Cardiac muscle cell (in vitro differentiated cells and primary cell): ENCODE measurements at regions not wholly inside any gene's neighbourhood (a gene's known extent, or its start where the extent isn't known, plus 50 kb on each side); places are given as distances from the start of the nearest gene placed in this dataset.

Experiments
- DNase-seq, 2 donors: peaks; one replicate each; pipeline versions ENCODE4 v3.0.0 to v3.0.0-alpha.2; 2010 to 2017; ENCODE audit warnings: low read depth in 1 of 2, low spot score in 1 of 2
- H3K27ac ChIP-seq: fragments of 200-600 bp; sonication (generic); 2 replicates; pipeline ENCODE4 v1.5.1; 2016
- H3K27me3 ChIP-seq: fragments of 200-600 bp; sonication (generic); 2 replicates; pipeline ENCODE4 v1.6.0; 2016; ENCODE audit warnings: control low read depth
- H3K36me3 ChIP-seq: fragments of 200-600 bp; sonication (generic); 2 replicates; pipeline ENCODE4 v1.5.1; 2016; ENCODE audit warnings: control low read depth
- H3K4me1 ChIP-seq: fragments of 200-600 bp; sonication (generic); 2 replicates; pipeline ENCODE4 v1.8.1; 2017; ENCODE audit warnings: low read depth, mild to moderate bottlenecking, mixed run types
- H3K4me3 ChIP-seq: fragments of 200-600 bp; sonication (generic); 2 replicates; pipeline ENCODE4 v1.5.1; 2016; ENCODE audit warnings: mild to moderate bottlenecking
- H3K9me3 ChIP-seq: fragments of 200-600 bp; sonication (generic); 2 replicates; pipeline ENCODE4 v1.5.1; 2017; ENCODE audit warnings: low read depth, mild to moderate bottlenecking, control low read depth
- CTCF ChIP-seq: IDR thresholded peaks from 2 replicates; pipeline ENCODE4 v1.5.1; 2012; ENCODE audit warnings: low read depth, mild to moderate bottlenecking, low read length

GRCh38 chr11:112579282-112579681, 318.6 kb upstream of the PLET1 start:
- H3K36me3 ChIP-seq = no peaks in the 10 kb centered on the region
- H3K9me3 ChIP-seq = no peaks in the 10 kb centered on the region
- no peak for TF ChIP-seq CTCF

DNA sequence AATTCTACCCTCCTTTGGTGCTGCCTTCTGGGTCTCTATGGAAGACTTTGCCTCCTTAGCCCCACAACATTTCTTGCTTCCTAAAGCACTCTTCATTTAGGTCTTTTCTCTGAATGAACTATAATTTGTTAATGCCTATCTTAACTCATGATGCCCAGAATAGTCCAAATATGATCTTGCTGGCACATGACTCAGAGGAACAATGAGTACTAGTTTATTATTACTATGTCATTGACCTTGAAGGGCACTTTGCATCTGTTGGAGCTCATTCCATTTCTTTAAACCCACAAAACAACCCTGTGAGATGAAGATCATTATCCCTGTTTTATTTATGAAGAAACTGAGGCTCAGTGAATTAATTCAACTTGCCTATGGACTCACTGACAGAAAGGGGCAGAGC, 320.2 kb upstream of the PLET1 start:
- Histone ChIP-seq H3K36me3 (no peaks in the 10 kb centered on the region), H3K9me3 (no peaks in the 10 kb centered on the region), H3K27ac (no peak overlapping the region), H3K4me3 (no peak overlapping the region), H3K4me1 (no peaks in the 10 kb centered on the region), H3K27me3 (no peaks in the 10 kb centered on the region)
- DNase-seq = no peak
- TF ChIP-seq CTCF = no peak

More at GRCh38 chr11:112579282-112579681, 318.6 kb upstream of the PLET1 start:
- Histone ChIP-seq H3K4me3 (no peak overlapping the region), H3K27ac (no peak overlapping the region), H3K27me3 (no peaks in the 10 kb centered on the region), H3K4me1 (no peaks in the 10 kb centered on the region)
- no peak for DNase-seq

DNA sequence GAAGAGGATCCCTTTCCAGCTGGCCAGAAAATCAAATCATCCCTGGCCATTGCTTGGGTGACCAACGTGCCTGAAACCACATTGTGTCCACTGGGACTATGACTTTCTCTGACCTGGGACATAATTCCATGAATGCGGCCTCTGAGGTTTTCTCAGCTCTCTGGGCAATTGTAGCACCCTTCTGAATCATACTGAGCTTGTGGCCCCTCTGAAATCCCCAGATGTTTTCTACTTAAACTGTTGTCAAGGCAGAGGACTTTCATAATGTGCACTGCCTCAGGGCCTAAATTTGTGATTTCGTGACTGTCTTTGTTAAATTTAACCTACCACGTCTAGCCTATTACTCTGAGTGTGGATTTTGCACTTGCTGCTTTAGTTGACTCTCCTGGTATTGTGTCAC, 321.1 kb upstream of the PLET1 start:
- no peak for DNase-seq
- no peak for TF ChIP-seq CTCF
- Histone ChIP-seq H3K4me1 (no peaks in the 10 kb centered on the region), H3K27me3 (no peaks in the 10 kb centered on the region), H3K27ac (no peak overlapping the region), H3K9me3 (no peaks in the 10 kb centered on the region), H3K36me3 (no peaks in the 10 kb centered on the region), H3K4me3 (no peak overlapping the region)

GRCh38 chr11:112582366-112582765, 321.7 kb upstream of the PLET1 start:
- Histone ChIP-seq H3K27ac (no peak overlapping the region), H3K4me3 (no peak overlapping the region), H3K4me1 (no peaks in the 10 kb centered on the region), H3K9me3 (no peaks in the 10 kb centered on the region), H3K36me3 (no peaks in the 10 kb centered on the region), H3K27me3 (no peaks in the 10 kb centered on the region)
- no peak for TF ChIP-seq CTCF
- no peak for DNase-seq

DNA sequence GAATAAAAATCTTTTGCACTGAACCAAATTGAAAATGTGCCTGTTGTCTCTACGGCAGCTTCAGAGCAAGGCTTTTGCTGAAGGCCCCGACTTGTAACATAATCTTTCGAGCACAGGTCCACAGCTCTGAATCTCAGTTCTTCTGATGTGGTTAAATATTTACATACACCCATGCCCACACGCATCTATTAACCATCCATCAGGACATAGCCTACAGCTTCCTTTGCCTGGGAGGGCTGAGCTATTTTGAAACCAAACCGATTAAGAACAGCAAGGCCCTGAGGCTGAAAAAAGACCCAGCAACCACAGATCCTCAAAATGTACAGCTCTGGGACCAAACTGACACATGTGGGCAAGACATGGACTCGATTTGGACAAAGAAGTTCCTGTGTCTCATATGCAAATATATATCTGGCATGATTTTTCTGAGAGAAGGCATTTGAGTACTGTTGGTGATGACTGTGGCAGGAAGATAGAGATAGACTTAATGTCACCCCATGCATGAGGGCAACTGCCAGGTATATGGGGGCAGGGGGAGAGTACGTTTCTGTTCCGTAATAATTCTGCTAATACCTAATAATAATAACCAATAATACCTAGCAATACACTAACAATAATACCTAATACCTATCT, 322.7 kb upstream of the PLET1 start:
- no peaks in the 10 kb centered on the region for H3K36me3 ChIP-seq
- no peak for DNase-seq
- H3K27me3 ChIP-seq = no peaks in the 10 kb centered on the region
- H3K4me3 ChIP-seq = no peak overlapping the region
- no peaks in the 10 kb centered on the region for H3K4me1 ChIP-seq
- no peak for TF ChIP-seq CTCF
- no peak overlapping the region for H3K27ac ChIP-seq
- H3K9me3 ChIP-seq = no peaks in the 10 kb centered on the region
